GM21360 (cell line): ENCODE measurements at regions not wholly inside any gene's neighbourhood (a gene's known extent, or its start where the extent isn't known, plus 50 kb on each side); places are given as distances from the start of the nearest gene placed in this dataset.
"Not testable (repeated sequence)": the region's sequence is repeated elsewhere in the genome, so short reads cannot be mapped to it uniquely, and the experiment has no call there.

Source experiments
- ATAC-seq: cut with Tn5 transposase; IDR thresholded peaks from one replicate; pipeline ENCODE4 v1.9.1; 2021; ENCODE audit warnings: mild to moderate bottlenecking, moderate library complexity; ENCODE audit not compliant: unreplicated experiment

DNA sequence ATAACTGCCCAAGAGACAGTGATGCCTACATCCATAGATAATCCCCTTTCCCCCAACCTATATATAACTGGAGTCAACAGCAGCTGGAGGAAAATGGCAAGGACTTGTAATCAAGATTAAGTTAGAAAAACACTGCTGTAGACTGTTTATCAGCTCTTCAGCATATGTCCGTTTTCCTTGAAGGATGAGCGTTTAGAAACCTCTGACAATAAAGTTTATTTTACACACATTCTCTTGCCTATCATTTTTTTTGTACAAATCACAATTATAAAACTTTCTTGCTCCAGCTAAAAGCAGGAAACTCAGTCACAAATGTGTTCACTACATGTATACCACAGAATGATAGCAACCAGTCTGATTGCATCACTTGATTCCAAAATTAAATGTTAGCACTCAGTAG, 50.8 kb downstream of the PPIAL4G start:
- ATAC-seq, result not testable (repeated sequence)

DNA sequence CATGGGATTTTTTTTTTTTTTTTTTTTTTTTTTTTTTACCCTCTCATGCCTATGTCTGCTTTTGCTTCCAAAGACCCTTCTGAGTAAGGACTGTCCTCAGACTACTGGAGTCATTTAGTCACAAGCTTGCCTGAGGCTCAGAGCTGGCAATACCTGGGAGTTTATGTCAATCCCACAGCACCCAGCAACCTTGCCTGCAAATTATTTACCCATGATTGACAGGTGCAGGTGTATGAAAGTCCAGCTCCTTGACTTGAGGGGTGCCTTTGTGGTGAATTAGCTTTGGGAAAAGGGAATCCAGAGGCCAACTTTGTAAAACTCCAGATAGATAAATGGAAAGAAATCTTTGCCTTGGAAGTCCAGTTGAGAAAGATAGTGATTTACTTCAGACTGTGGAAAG, 53.2 kb downstream of the PPIAL4G start:
- ATAC-seq, result not testable (repeated sequence)

DNA sequence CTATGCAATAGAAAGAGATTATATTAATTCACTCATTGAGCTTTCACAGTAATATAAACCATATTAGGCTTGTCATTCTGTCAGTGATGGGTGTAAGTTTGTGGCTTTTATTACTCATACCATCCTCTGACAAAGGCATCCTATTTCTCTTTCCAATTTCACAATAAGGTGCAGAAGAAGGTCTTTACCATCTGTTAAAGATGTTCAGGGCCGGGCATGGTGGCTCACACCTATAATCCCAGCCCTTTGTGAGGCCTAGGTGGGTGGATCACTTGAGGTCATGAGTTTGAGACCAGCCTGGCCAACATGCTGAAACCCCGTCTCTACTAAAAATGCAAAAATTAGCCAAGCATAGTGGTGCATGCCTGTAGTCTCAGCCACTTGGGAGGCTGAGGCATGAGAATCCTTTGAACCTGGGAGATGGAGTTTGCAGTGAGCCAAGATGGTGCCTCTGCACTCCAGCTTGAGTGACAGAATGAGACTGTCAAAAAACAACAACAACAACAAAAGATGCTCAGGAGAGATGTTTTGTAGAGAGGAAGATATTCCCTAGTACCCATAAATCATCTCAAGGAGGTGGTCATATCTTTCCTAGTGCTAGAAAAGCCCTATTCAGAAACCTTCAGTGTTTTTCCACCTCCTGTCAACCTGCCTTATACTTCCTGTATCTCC, 56.0 kb downstream of the PPIAL4G start:
- not testable (repeated sequence) for ATAC-seq

DNA sequence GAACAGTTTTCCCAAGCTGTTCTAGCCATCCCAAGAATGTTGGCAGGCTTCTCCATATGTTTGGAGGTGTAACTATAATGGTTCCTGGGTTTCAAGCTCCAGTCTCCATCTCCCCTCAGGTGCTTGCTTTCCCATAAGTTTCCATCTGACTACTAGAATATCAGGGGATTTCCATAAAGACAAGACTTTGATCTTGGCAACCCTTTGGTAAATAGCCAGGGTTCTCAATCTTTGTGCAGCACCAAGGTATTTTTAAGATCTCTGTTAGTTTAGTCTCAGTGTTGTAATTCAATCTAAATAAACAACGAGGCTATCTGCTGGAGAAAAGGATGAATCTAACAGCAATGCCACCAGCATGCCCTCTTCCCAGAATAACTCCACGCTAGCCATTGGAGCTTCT, 56.7 kb downstream of the PPIAL4G start:
- not testable (repeated sequence) for ATAC-seq

DNA sequence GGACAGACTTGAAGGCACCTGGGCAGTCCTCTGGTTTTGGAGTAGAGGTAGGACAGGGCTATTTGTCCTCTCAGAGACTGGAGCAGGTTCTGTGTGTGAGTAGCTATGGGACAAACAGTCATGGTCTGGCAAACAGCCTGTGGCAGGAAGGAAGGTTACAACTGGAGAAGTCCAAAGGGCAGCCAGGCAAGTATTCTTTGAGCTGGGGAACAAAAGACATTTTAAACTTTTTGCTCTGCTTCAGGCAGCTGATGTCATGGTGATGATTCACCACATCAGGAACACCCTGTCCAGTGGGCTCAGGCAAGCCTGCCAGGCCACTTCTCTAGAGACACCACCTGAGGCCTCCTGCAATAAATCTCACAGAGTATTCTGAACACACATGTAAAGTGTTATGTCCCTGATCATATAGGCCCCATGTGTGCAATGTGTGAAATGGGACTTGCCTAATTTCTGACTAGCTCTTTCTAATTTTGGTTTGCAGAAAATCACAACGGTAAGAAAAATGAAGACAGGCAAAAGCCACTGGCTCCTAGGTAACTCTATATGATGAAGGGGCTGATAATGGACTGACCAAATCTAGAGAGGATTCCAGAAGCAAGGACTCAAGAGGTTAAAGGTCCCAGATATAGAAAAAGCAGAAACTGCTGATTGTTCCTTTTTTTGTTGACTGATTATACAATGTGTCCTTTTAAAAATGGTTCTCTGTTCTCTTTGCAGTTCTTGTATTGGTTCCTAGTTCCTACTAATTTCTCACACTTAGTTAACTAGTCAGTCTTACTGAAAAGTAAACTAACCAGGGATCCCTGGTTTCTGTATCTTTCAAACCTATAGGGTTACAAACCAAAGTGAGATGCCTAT, 58.7 kb downstream of the PPIAL4G start:
- not testable (repeated sequence) for ATAC-seq

DNA sequence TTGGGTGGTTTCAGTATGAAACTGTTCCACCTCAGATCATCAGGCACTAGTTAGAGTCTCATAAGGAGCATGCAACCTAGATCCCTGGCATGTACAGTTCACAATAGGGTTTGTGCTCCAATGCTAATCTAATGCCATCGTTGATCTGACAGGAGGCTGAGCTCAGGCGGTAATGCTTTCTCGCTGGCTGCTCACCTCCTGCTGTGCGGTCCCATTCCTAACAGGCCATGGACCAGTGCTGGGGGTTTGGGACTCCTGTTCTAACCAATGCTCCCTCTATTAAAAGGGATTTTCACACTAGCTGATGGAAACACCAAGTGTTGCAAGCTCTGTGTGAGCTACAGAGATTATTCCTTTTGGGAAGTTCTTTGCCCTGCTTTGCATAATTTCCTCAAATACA, 60.2 kb downstream of the PPIAL4G start:
- not testable (repeated sequence) for ATAC-seq

DNA sequence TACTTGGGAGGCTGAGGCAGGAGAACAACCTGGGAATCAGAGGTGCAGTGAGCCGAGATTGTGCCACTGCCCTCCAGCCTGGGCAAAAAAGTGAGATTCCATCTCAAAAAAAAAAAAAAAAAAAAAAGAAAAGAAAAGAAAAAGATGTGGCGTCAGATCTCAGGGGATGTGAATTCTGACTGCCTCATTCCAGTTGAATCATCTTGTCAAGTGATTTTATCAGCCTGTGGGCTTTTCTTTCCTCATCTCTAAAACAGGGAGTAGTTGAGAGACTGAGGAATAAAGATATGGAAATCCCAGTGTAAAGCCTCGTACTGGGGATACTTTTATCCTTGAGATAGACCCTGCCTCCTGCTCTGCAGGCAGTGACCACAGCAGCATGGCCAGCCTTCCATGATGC, 65.9 kb downstream of the PPIAL4G start:
- not testable (repeated sequence) for ATAC-seq

DNA sequence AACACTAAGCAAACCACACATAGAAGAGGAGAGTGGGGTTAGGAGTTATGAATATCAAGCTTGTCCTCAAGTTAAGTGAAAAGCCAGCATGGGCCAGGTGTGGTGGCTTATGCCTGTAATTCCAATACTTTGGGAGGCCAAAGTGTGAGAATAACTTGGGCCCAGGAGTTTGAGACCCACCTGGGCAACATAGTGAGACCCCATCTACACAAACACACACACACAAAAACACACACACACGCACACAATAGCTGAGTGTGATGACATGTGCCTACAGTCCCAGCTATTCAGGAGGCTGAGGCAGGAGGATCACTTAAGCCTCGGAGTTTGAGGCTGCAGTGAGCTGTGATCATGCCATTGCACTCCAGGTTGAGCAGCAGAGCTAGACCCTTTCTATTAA, 69.7 kb downstream of the PPIAL4G start:
- ATAC-seq, result not testable (repeated sequence)

DNA sequence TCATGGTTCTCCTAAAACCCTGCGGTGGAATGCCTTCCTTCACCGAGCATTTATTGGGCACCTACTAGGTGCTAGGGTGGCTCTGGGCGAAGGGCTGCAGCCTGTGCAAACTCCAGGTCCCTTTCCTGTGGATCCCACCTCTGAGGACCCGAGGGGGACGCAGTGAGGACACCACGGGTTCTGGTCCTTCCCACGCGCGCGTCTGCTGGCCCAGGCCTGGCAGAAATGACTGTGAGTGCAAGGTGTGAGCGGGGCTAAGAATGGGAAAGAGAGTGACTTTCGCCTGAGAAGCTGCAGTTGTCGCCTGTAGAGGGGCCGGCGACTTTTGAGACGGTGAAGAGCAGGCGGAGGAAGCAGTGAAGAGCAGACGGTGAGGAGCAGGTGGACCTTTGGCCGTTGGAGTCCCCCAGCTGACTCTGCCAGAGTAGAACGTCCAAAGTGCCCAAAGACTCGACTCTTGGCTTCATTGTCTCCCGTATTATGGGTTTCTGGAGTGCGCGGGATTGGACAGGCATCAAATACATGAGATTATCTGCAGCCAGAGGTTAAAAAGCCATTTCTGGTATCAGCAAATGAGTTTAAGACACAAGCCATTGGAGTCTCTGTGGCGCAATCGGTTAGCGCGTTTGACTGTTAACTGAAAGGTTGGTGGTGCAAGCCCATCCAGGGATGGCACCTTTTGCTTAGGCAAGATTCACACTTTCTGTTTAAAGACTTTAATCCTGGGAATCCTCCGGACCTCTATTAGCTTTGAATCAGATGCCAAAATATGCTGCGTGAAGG, 78.1 kb downstream of the PPIAL4G start:
- not testable (repeated sequence) for ATAC-seq

DNA sequence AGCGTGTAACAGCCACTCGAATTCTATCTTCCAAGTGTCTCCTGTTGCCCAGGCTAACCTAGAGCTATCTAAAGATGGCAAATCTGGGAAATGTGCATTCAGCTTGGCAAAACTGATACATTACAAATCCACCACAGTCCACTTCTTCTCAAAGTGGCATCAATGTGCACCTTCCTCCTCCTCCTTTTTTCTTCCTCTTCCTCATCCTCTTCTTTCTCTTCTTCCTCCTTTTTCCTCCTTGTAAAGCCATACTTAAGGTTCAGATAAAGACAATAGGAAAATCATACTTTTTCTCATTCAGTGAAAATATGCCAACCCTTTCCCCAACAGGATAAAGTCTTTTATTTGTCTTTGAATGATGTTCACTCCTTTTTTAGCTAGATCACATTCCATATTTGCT, 79.2 kb downstream of the PPIAL4G start:
- ATAC-seq, result not testable (repeated sequence)

DNA sequence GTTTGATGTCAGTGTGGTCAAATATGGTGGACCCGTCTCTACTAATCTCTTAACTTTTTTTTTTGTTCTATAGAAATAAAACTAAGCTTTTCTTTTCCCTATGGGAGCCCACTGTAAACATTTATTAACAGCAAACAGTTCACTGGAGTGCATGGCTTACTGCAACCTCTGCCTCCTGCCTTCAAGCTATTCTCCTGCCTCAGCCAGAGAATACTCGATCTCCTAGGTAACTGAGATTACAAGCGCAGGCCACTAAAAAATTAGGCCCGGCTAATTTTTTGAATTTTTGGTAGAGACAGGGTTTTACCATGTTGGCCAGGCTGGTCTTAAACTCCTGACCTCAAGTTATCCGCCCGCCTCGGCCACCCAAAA, 80.0 kb downstream of the PPIAL4G start:
- ATAC-seq, result not testable (repeated sequence)

DNA sequence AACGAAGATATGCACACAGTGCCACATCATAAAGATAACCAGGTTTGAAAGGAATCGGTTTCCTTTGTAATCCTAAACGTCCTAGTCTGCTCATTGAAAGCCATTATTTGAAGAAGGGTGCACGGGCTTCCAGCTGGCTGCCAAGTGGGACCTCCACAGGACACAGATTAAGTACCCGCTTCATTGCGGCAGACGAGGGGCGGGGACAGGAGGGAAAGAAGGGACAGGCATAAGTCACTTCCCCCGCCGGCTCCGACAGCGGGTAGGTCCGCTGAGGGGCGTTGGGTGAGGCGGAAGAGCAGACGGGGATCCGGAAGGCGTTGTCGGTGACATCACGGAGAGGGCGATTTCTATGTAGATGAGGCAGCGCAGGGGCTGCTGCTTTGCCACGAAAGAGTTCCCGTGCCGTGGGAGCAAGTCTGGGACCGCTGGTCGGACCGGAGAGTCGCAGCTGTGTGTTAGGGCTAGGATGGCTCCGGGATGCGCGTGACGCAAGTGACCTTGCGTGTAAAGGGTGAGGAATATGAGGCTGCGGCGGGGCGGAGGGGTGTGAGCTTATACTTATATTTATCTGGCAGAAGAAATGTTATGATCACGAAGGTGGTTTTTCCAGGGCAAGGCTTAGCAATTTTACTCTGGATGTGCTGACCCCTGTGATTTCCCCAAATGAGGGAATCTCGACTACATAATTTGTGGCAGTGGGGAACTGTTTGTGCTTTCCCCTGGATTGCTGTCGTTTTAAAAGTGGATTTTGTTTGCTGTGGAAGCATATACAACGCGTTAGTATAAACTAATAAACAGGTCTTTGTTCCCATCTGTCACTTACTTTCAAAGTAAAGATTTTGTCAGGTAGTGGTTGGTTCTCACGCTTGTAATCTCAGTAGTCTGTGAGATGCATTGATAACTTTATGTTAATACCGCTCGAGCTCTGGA, 80.7 kb downstream of the PPIAL4G start:
- peak; percentile 79 for ATAC-seq

DNA sequence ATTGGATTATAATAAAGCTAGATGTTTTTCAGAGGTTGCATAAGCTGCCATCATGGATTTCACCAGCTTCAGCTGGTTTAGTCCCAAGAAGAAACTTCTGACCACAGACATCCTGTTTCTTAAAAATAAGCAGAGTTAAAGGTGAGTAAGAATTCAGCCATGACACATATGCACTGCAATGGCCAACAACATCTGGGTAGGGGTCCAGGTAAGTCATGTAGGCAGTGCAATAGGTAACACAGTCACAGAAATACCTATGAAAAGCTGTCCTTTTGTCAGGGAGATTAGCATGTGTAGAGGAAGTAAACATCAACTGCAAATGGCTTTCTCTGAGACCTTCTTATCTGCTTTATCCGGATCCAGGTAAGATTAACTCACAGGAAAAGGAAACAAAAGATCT, 85.6 kb downstream of the PPIAL4G start:
- not testable (repeated sequence) for ATAC-seq

DNA sequence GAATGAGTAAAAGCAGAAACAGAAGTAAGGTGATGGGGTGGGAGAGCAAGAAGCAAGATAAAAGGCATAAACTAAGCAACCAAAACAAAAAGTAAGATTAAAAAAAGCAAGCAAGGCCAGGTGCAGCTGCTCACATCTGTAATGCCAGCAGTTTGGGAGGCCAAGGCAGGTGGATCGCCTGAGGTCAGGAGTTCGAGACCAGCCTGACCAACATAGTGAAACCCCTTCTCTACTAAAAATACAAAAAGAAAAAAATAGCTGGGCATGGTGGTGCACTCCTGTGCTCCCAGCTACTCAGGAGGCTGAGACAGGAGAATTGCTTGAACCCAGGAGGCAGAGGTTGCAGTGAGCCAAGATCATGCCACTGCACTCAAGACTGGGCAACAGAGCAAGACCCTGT, 90.6 kb downstream of the PPIAL4G start:
- ATAC-seq, result not testable (repeated sequence)

DNA sequence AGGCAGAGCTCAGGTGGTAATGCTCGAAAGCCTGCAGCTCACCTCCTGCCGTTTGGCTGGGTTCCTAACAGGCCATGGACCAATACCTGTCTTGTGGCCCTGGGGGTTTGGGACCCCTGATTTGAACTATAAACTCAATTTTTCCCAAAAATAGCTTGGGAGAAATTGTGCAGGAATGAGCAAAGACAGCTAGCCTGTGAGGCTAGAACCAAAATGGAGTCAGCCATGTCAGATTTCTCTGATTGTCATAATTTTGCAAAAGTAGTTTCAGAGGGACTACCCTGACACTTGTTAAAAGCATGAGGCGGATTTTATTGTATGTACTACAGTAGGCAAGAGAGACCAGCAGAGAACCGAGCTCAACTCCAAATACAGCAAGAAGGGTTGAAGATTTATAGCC, 91.8 kb downstream of the PPIAL4G start:
- ATAC-seq, result not testable (repeated sequence)

DNA sequence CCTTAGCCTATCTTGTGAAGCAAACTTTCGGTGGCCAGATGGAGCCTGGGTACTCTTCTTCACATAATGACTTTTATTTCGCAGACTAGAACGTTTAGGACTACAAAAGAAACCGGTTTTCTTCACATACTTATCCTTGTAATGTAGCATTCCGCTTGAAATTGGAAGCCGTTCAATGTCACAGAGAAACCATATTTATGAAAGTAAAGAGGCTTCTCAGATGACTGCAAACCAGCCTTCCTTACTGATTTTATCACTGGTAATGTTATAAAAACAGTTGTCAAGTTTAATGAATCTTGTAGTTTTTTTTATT, 94.1 kb downstream of the PPIAL4G start:
- ATAC-seq, result no peak

DNA sequence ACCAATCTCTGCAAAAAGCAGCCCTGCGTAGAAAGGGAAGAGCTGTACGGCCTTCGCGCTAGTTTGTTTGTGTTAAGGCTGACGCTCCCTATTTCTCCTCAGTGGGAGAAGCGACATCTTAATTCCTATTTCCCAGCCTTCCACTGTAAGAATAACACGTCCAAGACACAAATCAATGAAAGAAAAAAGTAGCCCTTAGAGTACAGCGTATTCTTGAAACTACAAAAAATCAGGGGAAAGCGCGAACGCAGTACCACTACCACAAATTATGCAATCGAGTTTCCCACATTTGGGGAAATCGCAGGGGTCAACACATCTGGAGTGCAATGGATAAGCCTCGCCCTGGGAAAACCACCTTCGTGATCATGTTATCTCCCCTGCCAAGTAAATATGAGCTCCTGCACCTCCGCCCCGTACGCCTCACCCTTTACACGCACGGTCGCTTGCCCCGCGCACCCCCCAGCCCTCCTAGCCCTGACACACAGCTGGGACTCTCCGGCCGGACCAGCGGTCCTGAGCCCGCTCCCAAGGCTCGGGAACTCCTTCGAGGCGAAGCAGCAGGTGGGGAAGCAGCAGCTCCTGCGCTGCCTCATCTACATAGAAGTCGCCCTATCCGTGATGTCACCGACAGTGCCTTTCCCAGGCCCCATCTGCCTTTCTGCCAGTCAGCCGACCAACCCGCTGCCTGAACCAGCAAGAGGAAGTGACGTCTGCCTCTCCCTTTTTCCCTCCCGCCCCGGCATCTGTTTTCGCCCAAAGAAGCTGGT, 94.7 kb downstream of the PPIAL4G start:
- ATAC-seq, result peak; percentile 55

DNA sequence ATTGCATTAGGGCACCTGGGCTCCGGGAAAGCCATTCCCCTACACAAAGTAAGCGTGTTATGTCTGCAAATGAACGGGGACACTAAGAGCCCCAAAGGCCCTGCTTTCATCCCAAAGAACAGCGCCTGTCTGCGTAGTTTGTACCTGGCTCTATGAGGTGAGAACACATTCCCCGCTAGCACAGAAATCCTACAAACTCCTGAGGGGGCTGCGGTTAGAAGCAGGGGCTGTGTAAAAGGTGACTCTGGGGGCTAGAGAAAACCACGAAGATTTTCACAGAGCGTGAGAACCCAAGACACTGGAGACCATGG, 95.2 kb downstream of the PPIAL4G start:
- not testable (repeated sequence) for ATAC-seq

DNA sequence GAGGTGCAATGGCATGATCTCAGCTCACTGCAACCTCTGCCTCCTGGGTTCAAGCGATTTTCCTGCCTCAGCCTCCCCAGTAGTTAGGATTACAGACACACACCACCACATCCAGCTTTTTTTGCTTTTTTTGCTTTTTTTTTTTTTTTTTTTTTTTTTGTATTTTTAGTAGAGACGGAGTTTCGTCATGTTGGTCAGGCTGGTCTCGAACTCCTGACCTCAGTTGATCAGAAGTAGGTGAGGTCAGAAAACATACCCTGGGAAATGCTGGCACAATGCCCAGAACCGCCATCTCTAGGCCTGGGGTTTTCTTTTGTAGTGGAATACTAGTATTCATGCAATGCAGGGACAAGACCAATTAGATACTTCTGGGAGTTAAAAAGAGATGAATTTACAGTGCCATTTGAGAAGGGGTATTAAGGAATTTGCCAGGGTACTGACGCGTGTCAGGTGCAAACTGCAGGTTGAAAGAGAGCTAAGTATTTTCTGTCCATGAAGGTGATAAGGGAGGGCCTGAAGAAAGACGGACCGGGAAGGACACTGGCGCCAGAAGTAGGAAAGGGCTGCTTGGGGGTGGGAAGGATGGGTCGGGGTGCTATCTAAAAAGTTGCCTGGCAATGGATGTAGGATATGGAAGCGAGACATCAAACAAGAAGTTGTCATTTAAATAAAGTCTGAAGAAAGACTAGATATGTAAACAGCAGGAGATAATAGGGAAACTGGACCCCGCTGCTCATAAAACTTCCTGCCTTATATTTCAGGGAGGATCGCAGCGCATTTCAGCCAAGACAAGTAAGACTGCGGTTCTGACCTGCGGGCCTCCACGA, 95.8 kb downstream of the PPIAL4G start:
- ATAC-seq, result not testable (repeated sequence)
